ENCODE measurements at regions not wholly inside any gene's neighbourhood (a gene's known extent, or its start where the extent isn't known, plus 50 kb on each side); places are given as distances from the start of the nearest gene placed in this dataset.

- Histone ChIP-seq H3K27me3 (no peaks in the 10 kb centered on the region), H3K36me3 (no peaks in the 10 kb centered on the region), H3K4me1 (peaks cover 0 to 8% (median 4%) of the 10 kb centered on the region in 4 donors), H3K9me3 (peaks cover 0 to 4% (median 0%) of the 10 kb centered on the region in 4 donors), H3K27ac (no peak overlapping the region), H3K4me3 (no peak overlapping the region)
- DNase-seq = no peak
- 71 to 82% methylated on average over 6 of the region's 6 CpGs for WGBS, 2 donors
- TF ChIP-seq CTCF (IDR thresholded peaks at IDR 0.05) (no peak), EP300 (IDR thresholded peaks at IDR 0.05) (no peak), POLR2A (IDR thresholded peaks at IDR 0.05) (no peak), POLR2AphosphoS5 (IDR thresholded peaks at IDR 0.05) (no peak)
- intact Hi-C loops (cut with DNase I) = no loop called here
These were observed 396.9 kb upstream of the NRP1 start for GRCh38 chr10:33731322-33731721.

- peaks cover 0 to 4% (median 0%) of the 10 kb centered on the region in 4 donors for H3K9me3 ChIP-seq
- no peak for DNase-seq
- no peak for TF ChIP-seq POLR2A (IDR thresholded peaks at IDR 0.05)
- TF ChIP-seq POLR2AphosphoS5 (IDR thresholded peaks at IDR 0.05) = no peak
- H3K27ac ChIP-seq = no peak overlapping the region
- intact Hi-C loops (cut with DNase I) = no loop called here
- H3K27me3 ChIP-seq = no peaks in the 10 kb centered on the region
- H3K4me1 ChIP-seq = no peaks in the 10 kb centered on the region
- no peaks in the 10 kb centered on the region for H3K36me3 ChIP-seq
- WGBS, 2 donors = 79 to 85% methylated on average over 4 of the region's 4 CpGs
- H3K4me3 ChIP-seq = no peak overlapping the region
These were observed 391.0 kb upstream of the NRP1 start for GRCh38 chr10:33725430-33725829.

GRCh38 chr10:33723181-33723580, 388.7 kb upstream of the NRP1 start:
- no peaks in the 10 kb centered on the region for H3K4me1 ChIP-seq
- 78 to 84% methylated on average over 2 of the region's 2 CpGs for WGBS, 2 donors
- no peak for TF ChIP-seq POLR2AphosphoS5 (IDR thresholded peaks at IDR 0.05)
- TF ChIP-seq POLR2A (IDR thresholded peaks at IDR 0.05) = no peak
- no peak for TF ChIP-seq EP300 (IDR thresholded peaks at IDR 0.05)
- no peak for TF ChIP-seq CTCF (IDR thresholded peaks at IDR 0.05)
- H3K27me3 ChIP-seq = no peaks in the 10 kb centered on the region
- intact Hi-C loops (cut with DNase I) = no loop called here
- H3K36me3 ChIP-seq = no peaks in the 10 kb centered on the region
- H3K9me3 ChIP-seq = peaks cover 0 to 4% (median 0%) of the 10 kb centered on the region in 4 donors
- H3K4me3 ChIP-seq = no peak overlapping the region
- no peak overlapping the region for H3K27ac ChIP-seq
- no peak for DNase-seq

- Histone ChIP-seq H3K4me1 (no peaks in the 10 kb centered on the region), H3K27me3 (no peaks in the 10 kb centered on the region)
- WGBS, 2 donors = 60 to 72% methylated on average over 3 of the region's 3 CpGs
These were observed 387.6 kb upstream of the NRP1 start for GRCh38 chr10:33722067-33722466.

GRCh38 chr10:33721509-33721908, 387.0 kb upstream of the NRP1 start:
- Histone ChIP-seq H3K4me3 (no peak overlapping the region), H3K27me3 (no peaks in the 10 kb centered on the region)
- no peak for TF ChIP-seq CTCF (IDR thresholded peaks at IDR 0.05)
- no peak for TF ChIP-seq POLR2AphosphoS5 (IDR thresholded peaks at IDR 0.05)

More at GRCh38 chr10:33722067-33722466, 387.6 kb upstream of the NRP1 start:
- intact Hi-C loops (cut with DNase I) = no loop called here
- Histone ChIP-seq H3K27ac (no peak overlapping the region), H3K9me3 (no peaks in the 10 kb centered on the region), H3K36me3 (no peaks in the 10 kb centered on the region), H3K4me3 (no peak overlapping the region)
- TF ChIP-seq EP300 (IDR thresholded peaks at IDR 0.05) (no peak), POLR2A (IDR thresholded peaks at IDR 0.05) (no peak), CTCF (IDR thresholded peaks at IDR 0.05) (no peak), POLR2AphosphoS5 (IDR thresholded peaks at IDR 0.05) (no peak)
- DNase-seq = no peak

More at GRCh38 chr10:33721509-33721908, 387.0 kb upstream of the NRP1 start:
- Histone ChIP-seq H3K9me3 (no peaks in the 10 kb centered on the region), H3K36me3 (no peaks in the 10 kb centered on the region), H3K27ac (no peak overlapping the region), H3K4me1 (no peaks in the 10 kb centered on the region)
- DNase-seq = no peak
- whole genome bisulfite sequencing, 2 donors = 85 to 91% methylated on average over 7 of the region's 7 CpGs
- intact Hi-C loops (cut with DNase I) = no loop called here

Measured in sigmoid colon (tissue), 6 donors.